H9 (cell line): ENCODE measurements at regions not wholly inside any gene's neighbourhood (a gene's known extent, or its start where the extent isn't known, plus 50 kb on each side); places are given as distances from the start of the nearest gene placed in this dataset.

Experiments
- DNase-seq: peaks from one replicate; pipeline ENCODE4 v3.0.0-alpha.2; 2017
- H2AFZ ChIP-seq: one replicate; pipeline ENCODE4 v1.6.1; 2013; ENCODE audit warnings: mild to moderate bottlenecking, low read length, control low read depth, moderate library complexity
- H2AK5ac ChIP-seq: 2 replicates; pipeline ENCODE4 v1.6.1; 2013; ENCODE audit warnings: low read length, control low read depth, mixed read lengths; ENCODE audit not compliant: insufficient read length
- H2BK120ac ChIP-seq: one replicate; pipeline ENCODE4 v1.6.1; 2013; ENCODE audit warnings: low read depth, mild to moderate bottlenecking, low read length, control low read depth, inconsistent platforms; ENCODE audit not compliant: poor library complexity, severe bottlenecking
- H2BK12ac ChIP-seq: 2 replicates; pipeline ENCODE4 v1.6.1; 2013; ENCODE audit warnings: low read length, control low read depth, mixed read lengths, low read depth; ENCODE audit not compliant: insufficient read length
- H2BK15ac ChIP-seq: 2 replicates; pipeline ENCODE4 v1.6.1; 2013; ENCODE audit warnings: low read depth, low read length, control low read depth
- H2BK20ac ChIP-seq: one replicate; pipeline ENCODE4 v1.6.1; 2013; ENCODE audit warnings: low read depth, mild to moderate bottlenecking, low read length, control low read depth, inconsistent platforms; ENCODE audit not compliant: poor library complexity, severe bottlenecking
- H2BK5ac ChIP-seq: 2 replicates; pipeline ENCODE4 v1.6.1; 2013; ENCODE audit warnings: low read length, control low read depth, mixed read lengths; ENCODE audit not compliant: insufficient read length
- H3K14ac ChIP-seq: 2 replicates; pipeline ENCODE4 v1.6.1; 2013; ENCODE audit warnings: low read length, control low read depth; ENCODE audit not compliant: insufficient read depth
- H3K18ac ChIP-seq: 2 replicates; pipeline ENCODE4 v1.6.1; 2013; ENCODE audit warnings: low read depth, mild to moderate bottlenecking, mixed read lengths, low read length, control low read depth; ENCODE audit not compliant: insufficient read length
- H3K23ac ChIP-seq: 2 replicates; pipeline ENCODE4 v1.6.1; 2013; ENCODE audit warnings: low read length, control low read depth, mixed read lengths, low read depth; ENCODE audit not compliant: insufficient read length
- H3K23me2 ChIP-seq: 2 replicates; pipeline ENCODE4 v1.6.1; 2013; ENCODE audit warnings: low read depth, mild to moderate bottlenecking, mixed read lengths, low read length, control low read depth; ENCODE audit not compliant: insufficient read length, poor library complexity, severe bottlenecking
- H3K27ac ChIP-seq: 2 replicates; pipeline ENCODE4 v1.5.1; 2013; ENCODE audit warnings: low read length, control low read depth, mixed read lengths, low read depth; ENCODE audit not compliant: insufficient read length
- H3K27me3 ChIP-seq: 2 replicates; pipeline ENCODE4 v1.6.1; 2013; ENCODE audit warnings: low read length, control low read depth, inconsistent platforms; ENCODE audit not compliant: insufficient read depth
- H3K4ac ChIP-seq: 2 replicates; pipeline ENCODE4 v1.6.1; 2013; ENCODE audit warnings: low read depth, mild to moderate bottlenecking, control low read depth, inconsistent platforms, low read length, moderate library complexity
- H3K4me1 ChIP-seq: 2 replicates; pipeline ENCODE4 v1.6.1; 2013; ENCODE audit warnings: low read length, control low read depth, inconsistent platforms; ENCODE audit not compliant: insufficient read depth
- H3K4me2 ChIP-seq: 2 replicates; pipeline ENCODE4 v1.6.1; 2013; ENCODE audit warnings: low read length, control low read depth, mixed read lengths; ENCODE audit not compliant: insufficient read length, insufficient read depth
- H3K56ac ChIP-seq: 2 replicates; pipeline ENCODE4 v1.6.1; 2013; ENCODE audit warnings: low read depth, mild to moderate bottlenecking, mixed read lengths, low read length, control low read depth; ENCODE audit not compliant: insufficient read length
- H3K79me1 ChIP-seq: 2 replicates; pipeline ENCODE4 v1.6.1; 2013; ENCODE audit warnings: low read depth, mild to moderate bottlenecking, moderate library complexity, low read length, control low read depth, inconsistent platforms; ENCODE audit not compliant: insufficient read depth, poor library complexity, severe bottlenecking
- H3K79me2 ChIP-seq: 2 replicates; pipeline ENCODE4 v1.6.1; 2013; ENCODE audit warnings: low read length, control low read depth, inconsistent platforms; ENCODE audit not compliant: insufficient read depth
- H3K9ac ChIP-seq: 2 replicates; pipeline ENCODE4 v1.6.1; 2013; ENCODE audit warnings: low read length, control low read depth, mixed read lengths; ENCODE audit not compliant: insufficient read length; ENCODE audit errors: extremely low read depth
- H3K9me3 ChIP-seq: one replicate; pipeline ENCODE4 v1.6.1; 2013; ENCODE audit warnings: low read depth, low read length, inconsistent platforms; ENCODE audit not compliant: control insufficient read depth
- H3T11ph ChIP-seq: one replicate; pipeline ENCODE4 v1.6.1; 2013; ENCODE audit warnings: mild to moderate bottlenecking, low read length, control low read depth, inconsistent platforms
- H4K20me1 ChIP-seq: one replicate; pipeline ENCODE4 v1.6.1; 2013; ENCODE audit not compliant: control insufficient read depth, insufficient read length, insufficient read depth
- H4K5ac ChIP-seq: 2 replicates; pipeline ENCODE4 v1.6.1; 2013; ENCODE audit warnings: low read depth, mild to moderate bottlenecking, mixed read lengths, low read length, control low read depth; ENCODE audit not compliant: insufficient read length
- H4K8ac ChIP-seq: replicated peaks from 2 replicates; pipeline ENCODE4 v1.6.1; 2013; ENCODE audit warnings: low read length, control low read depth, mixed read lengths, low read depth; ENCODE audit not compliant: insufficient read length
- H4K91ac ChIP-seq: 2 replicates; pipeline ENCODE4 v1.6.1; 2013; ENCODE audit warnings: low read depth, mild to moderate bottlenecking, moderate library complexity, mixed read lengths, low read length, control low read depth; ENCODE audit not compliant: insufficient read length
- H3K27ac Mint-ChIP-seq, 3 experiments: 2 replicates in 2 of 3; 3 replicates in 1 of 3; pipeline ENCODE4 v1.8.0; 2020 to 2021; ENCODE audit warnings: mixed read lengths in 3 of 3, mild to moderate bottlenecking in 1 of 3, moderate library complexity in 1 of 3
- H3K27me3 Mint-ChIP-seq: 2 replicates; pipeline ENCODE4 v1.8.0; 2021; ENCODE audit warnings: low read depth, mild to moderate bottlenecking, moderate library complexity, mixed read lengths
- H3K36me3 Mint-ChIP-seq, 3 experiments: 2 replicates in 2 of 3; 3 replicates in 1 of 3; pipeline ENCODE4 v1.8.0; 2020 to 2021; ENCODE audit warnings: low read depth in 3 of 3, mixed read lengths in 3 of 3; ENCODE audit not compliant: insufficient read depth in 1 of 3
- H3K4me1 Mint-ChIP-seq, 2 experiments: 2 replicates each; pipeline ENCODE4 v1.8.0; 2020; ENCODE audit warnings: mixed read lengths in 2 of 2
- H3K4me3 Mint-ChIP-seq, 2 experiments: 2 replicates in 1 of 2; 3 replicates in 1 of 2; pipeline ENCODE4 v1.8.0; 2020 to 2021; ENCODE audit warnings: mild to moderate bottlenecking in 2 of 2, mixed read lengths in 2 of 2, moderate library complexity in 1 of 2
- H3K9me3 Mint-ChIP-seq, 2 experiments: 2 replicates in 1 of 2; 3 replicates in 1 of 2; pipeline ENCODE4 v1.8.0; 2020; ENCODE audit warnings: mild to moderate bottlenecking in 2 of 2, mixed read lengths in 2 of 2, moderate library complexity in 1 of 2
- WGBS: extraction: QIAGEN DNeasy Blood & Tissue Kit; methylation state at CpG from one replicate; pipeline ENCODE4 v1.1.7; 2013; ENCODE audit warnings: missing lambda C conversion rate, low lambda C conversion rate, mixed read lengths; ENCODE audit not compliant: insufficient read length; ENCODE audit errors: extremely low coverage; 5-methylcytosine and 5-hydroxymethylcytosine counted together
- TF ChIP-seq, protein P1 (sequence below): fragments of 200-600 bp; sonication (generic); conservative IDR thresholded peaks from 3 replicates; pipeline ENCODE4 v1.8.0; 2021; ENCODE audit warnings: antibody characterized with exemption, mild to moderate bottlenecking

DNA sequence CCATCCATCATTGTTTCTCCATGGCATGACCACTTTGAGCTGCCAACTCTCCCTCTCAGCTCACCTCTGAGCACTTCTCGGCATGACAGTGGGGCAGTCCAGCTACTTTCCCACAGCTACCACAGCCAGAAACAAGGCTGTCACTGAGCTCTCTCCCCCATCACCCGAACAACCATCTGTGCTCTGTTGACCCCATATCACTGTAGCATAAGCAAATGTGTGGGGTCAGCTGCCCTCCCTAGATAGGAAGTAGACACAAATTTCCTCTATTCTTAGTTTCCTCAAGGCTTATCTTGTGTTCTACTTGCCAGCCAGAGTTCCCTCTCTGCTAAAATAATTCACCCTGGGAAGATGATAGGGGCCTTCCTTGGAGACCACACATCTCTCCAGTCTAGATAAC, 82.6 kb upstream of the FUT8 start:
- Histone ChIP-seq H3K4me2 (no peak overlapping the region), H3K9ac (no peak overlapping the region), H3K4me1 (peaks cover 3% of the 10 kb centered on the region; the same call in 1 of the 2 replicates), H3K27ac (no peak overlapping the region), H3K79me2 (no peaks in the 10 kb centered on the region), H2BK15ac (no peak overlapping the region), H2AK5ac (no peak overlapping the region), H3K23ac (no peak overlapping the region), H4K8ac (no peak overlapping the region), H3K79me1 (no peaks in the 10 kb centered on the region), H3K56ac (no peak overlapping the region), H3K23me2 (peaks cover 5% of the 10 kb centered on the region), H3K4ac (no peak overlapping the region), H3K14ac (no peak overlapping the region), H2BK20ac (no peak overlapping the region), H2BK5ac (no peak overlapping the region), H3K9me3 (no peaks in the 10 kb centered on the region), H3K18ac (no peak overlapping the region), H2AFZ (no peak overlapping the region), H3T11ph (no peak overlapping the region), H3K27me3 (peaks cover 16% of the 10 kb centered on the region), H4K5ac (no peak overlapping the region), H2BK12ac (no peak overlapping the region), H4K91ac (no peak overlapping the region), H4K20me1 (peaks cover 2% of the 10 kb centered on the region), H2BK120ac (no peak overlapping the region)
- Mint-ChIP-seq H3K4me3 (no peak overlapping the region), H3K9me3 (no peaks in the 10 kb centered on the region), H3K27me3 (peaks cover 74% of the 10 kb centered on the region), H3K36me3 (no peaks in the 10 kb centered on the region; a peak in 1 of 7 replicates), H3K4me1 (peaks cover 27 to 33% of the 10 kb centered on the region in 2 experiments), H3K27ac (no peak overlapping the region)
- TF ChIP-seq, protein P1, sequence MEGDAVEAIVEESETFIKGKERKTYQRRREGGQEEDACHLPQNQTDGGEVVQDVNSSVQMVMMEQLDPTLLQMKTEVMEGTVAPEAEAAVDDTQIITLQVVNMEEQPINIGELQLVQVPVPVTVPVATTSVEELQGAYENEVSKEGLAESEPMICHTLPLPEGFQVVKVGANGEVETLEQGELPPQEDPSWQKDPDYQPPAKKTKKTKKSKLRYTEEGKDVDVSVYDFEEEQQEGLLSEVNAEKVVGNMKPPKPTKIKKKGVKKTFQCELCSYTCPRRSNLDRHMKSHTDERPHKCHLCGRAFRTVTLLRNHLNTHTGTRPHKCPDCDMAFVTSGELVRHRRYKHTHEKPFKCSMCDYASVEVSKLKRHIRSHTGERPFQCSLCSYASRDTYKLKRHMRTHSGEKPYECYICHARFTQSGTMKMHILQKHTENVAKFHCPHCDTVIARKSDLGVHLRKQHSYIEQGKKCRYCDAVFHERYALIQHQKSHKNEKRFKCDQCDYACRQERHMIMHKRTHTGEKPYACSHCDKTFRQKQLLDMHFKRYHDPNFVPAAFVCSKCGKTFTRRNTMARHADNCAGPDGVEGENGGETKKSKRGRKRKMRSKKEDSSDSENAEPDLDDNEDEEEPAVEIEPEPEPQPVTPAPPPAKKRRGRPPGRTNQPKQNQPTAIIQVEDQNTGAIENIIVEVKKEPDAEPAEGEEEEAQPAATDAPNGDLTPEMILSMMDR: no peak
- DNase-seq: no peak
- no CpG with 5 or more reads among the region's 2 CpGs for WGBS
